DND-41 (cell line): ENCODE measurements at regions not wholly inside any gene's neighbourhood (a gene's known extent, or its start where the extent isn't known, plus 50 kb on each side); places are given as distances from the start of the nearest gene placed in this dataset.

ENCODE experiments used
- EZH2 ChIP-seq: IDR thresholded peaks from 3 replicates; pipeline ENCODE4 v1.6.1; 2012; ENCODE audit warnings: borderline replicate concordance, low read depth, mild to moderate bottlenecking, moderate library complexity, low read length, inconsistent platforms; ENCODE audit not compliant: severe bottlenecking
- TF ChIP-seq, protein P1 (sequence below): IDR thresholded peaks from 2 replicates; pipeline ENCODE4 v1.5.1; 2012; ENCODE audit warnings: borderline replicate concordance, low read length, moderate library complexity, mild to moderate bottlenecking; ENCODE audit not compliant: poor library complexity, severe bottlenecking; ENCODE audit errors: extremely low read depth

DNA sequence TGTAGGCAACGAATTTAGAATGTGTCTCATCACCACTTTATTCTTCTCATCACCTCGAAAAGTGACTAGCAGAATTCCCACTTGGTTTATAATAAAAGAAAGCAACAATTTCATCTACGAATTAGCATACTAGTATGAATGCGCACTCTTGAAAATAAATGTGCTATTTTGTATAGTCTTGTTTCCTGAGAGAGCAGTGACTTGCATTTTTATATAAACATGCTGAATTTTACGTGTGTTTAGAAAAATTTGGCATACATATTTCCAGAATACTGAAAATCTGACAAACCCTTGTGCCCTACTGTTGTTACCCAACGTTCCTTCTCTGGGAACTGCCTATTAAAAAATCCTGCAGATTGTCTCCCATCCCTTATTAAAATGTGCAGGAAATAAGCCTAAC is 786.8 kb downstream of the TSN start:
- TF ChIP-seq, protein P1, sequence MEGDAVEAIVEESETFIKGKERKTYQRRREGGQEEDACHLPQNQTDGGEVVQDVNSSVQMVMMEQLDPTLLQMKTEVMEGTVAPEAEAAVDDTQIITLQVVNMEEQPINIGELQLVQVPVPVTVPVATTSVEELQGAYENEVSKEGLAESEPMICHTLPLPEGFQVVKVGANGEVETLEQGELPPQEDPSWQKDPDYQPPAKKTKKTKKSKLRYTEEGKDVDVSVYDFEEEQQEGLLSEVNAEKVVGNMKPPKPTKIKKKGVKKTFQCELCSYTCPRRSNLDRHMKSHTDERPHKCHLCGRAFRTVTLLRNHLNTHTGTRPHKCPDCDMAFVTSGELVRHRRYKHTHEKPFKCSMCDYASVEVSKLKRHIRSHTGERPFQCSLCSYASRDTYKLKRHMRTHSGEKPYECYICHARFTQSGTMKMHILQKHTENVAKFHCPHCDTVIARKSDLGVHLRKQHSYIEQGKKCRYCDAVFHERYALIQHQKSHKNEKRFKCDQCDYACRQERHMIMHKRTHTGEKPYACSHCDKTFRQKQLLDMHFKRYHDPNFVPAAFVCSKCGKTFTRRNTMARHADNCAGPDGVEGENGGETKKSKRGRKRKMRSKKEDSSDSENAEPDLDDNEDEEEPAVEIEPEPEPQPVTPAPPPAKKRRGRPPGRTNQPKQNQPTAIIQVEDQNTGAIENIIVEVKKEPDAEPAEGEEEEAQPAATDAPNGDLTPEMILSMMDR, result no peak
- no peak for TF ChIP-seq EZH2
